AG09319 (cell line): ENCODE measurements at regions not wholly inside any gene's neighbourhood (a gene's known extent, or its start where the extent isn't known, plus 50 kb on each side); places are given as distances from the start of the nearest gene placed in this dataset.

Source experiments
- DNase-seq: peaks from one replicate; pipeline ENCODE4 v3.0.0-alpha.2; 2010; ENCODE audit warnings: low read depth; ENCODE audit errors: extremely low read depth
- CTCF ChIP-seq: IDR thresholded peaks from 2 replicates; pipeline ENCODE4 v1.5.1; 2011; ENCODE audit warnings: low read depth, mild to moderate bottlenecking, inconsistent platforms, low read length, moderate library complexity

GRCh38 chr2:65870826-65871225, 438.4 kb upstream of the SPRED2 start:
- no peak for TF ChIP-seq CTCF
- DNase-seq = no peak

GRCh38 chr2:65869296-65869695, 436.9 kb upstream of the SPRED2 start:
- TF ChIP-seq CTCF = no peak
- DNase-seq = no peak

- no peak for TF ChIP-seq CTCF
- no peak for DNase-seq
Observed at GRCh38 chr2:65868177-65868576, 435.8 kb upstream of the SPRED2 start.

- DNase-seq = no peak
- TF ChIP-seq CTCF = no peak
Observed at GRCh38 chr2:65867446-65867845, 435.0 kb upstream of the SPRED2 start.

GRCh38 chr2:65866148-65866547, 433.7 kb upstream of the SPRED2 start:
- no peak for DNase-seq
- no peak for TF ChIP-seq CTCF

GRCh38 chr2:65864619-65865018, 432.2 kb upstream of the SPRED2 start:
- no peak for DNase-seq
- TF ChIP-seq CTCF = no peak

- TF ChIP-seq CTCF = no peak
Observed at GRCh38 chr2:65863713-65864112, 431.3 kb upstream of the SPRED2 start.

More at GRCh38 chr2:65863713-65864112, 431.3 kb upstream of the SPRED2 start:
- DNase-seq = no peak
